ENCODE measurements at regions not wholly inside any gene's neighbourhood (a gene's known extent, or its start where the extent isn't known, plus 50 kb on each side); places are given as distances from the start of the nearest gene placed in this dataset.
"Not testable (repeated sequence)": the region's sequence is repeated elsewhere in the genome, so short reads cannot be mapped to it uniquely, and the experiment has no call there.

- no peak for TF ChIP-seq CTCF (IDR thresholded peaks at IDR 0.05)
- Histone ChIP-seq H3K36me3 (ENCODE audit: insufficient read depth, low read length) (no peaks in the 10 kb centered on the region), H3K4me1 (ENCODE audit: insufficient read depth, low read length) (no peaks in the 10 kb centered on the region), H3K9me3 (ENCODE audit: control insufficient read depth in 1 of 2, insufficient read depth in 1 of 2, low read length in 2 of 2) (no peaks in the 10 kb centered on the region), H3K27ac (ENCODE audit: low read depth in 1 of 2, low read length in 2 of 2) (no peak overlapping the region), H3K27me3 (ENCODE audit: control insufficient read depth in 1 of 2, insufficient read depth in 2 of 2, low read length in 2 of 2) (no peaks in the 10 kb centered on the region), H3K4me3 (ENCODE audit: low read length) (no peak overlapping the region)
- ATAC-seq (ENCODE audit: poor library complexity) = no peak
- no peak overlapping the region for H3K4me3 Mint-ChIP-seq
- intact Hi-C loops (cut with DNase I, micrococcal nuclease) = no loop called here
- no peaks in the 10 kb centered on the region for H3K27me3 Mint-ChIP-seq
- no peaks in the 10 kb centered on the region for H3K4me1 Mint-ChIP-seq (ENCODE audit: low read depth)
- ChIA-PET CTCF (no interaction called here), POLR2A (no interaction called here)
- H3K27ac Mint-ChIP-seq = no peak overlapping the region
- DNase-seq = no peak
- H3K36me3 Mint-ChIP-seq (ENCODE audit: low read depth) = no peaks in the 10 kb centered on the region
- H3K9me3 Mint-ChIP-seq = peaks cover 2% of the 10 kb centered on the region
Measured at GRCh38 chr7:145831616-145832206, 284.9 kb upstream of the CNTNAP2 start.

GRCh38 chr7:145817687-145818086 lies 298.9 kb upstream of the CNTNAP2 start:
- ATAC-seq (ENCODE audit: poor library complexity) (no peak), DNase-seq (no peak)
- H3K9me3 Mint-ChIP-seq = peaks cover 8% of the 10 kb centered on the region
- Histone ChIP-seq H3K36me3 (ENCODE audit: insufficient read depth, low read length) (no peaks in the 10 kb centered on the region), H3K4me1 (ENCODE audit: insufficient read depth, low read length) (no peaks in the 10 kb centered on the region), H3K27ac (ENCODE audit: low read depth in 1 of 2, low read length in 2 of 2) (no peak overlapping the region), H3K9me3 (ENCODE audit: control insufficient read depth in 1 of 2, insufficient read depth in 1 of 2, low read length in 2 of 2) (peaks cover 0 to 12% of the 10 kb centered on the region in 2 experiments), H3K27me3 (ENCODE audit: control insufficient read depth in 1 of 2, insufficient read depth in 2 of 2, low read length in 2 of 2) (no peaks in the 10 kb centered on the region), H3K4me3 (ENCODE audit: low read length) (no peak overlapping the region)
- intact Hi-C loops (cut with DNase I, micrococcal nuclease) = no loop called here
- ChIA-PET CTCF (no interaction called here), POLR2A (no interaction called here)
- no peaks in the 10 kb centered on the region for H3K4me1 Mint-ChIP-seq (ENCODE audit: low read depth)
- H3K36me3 Mint-ChIP-seq (ENCODE audit: low read depth) = no peaks in the 10 kb centered on the region
- H3K27me3 Mint-ChIP-seq = no peaks in the 10 kb centered on the region
- TF ChIP-seq CTCF (IDR thresholded peaks at IDR 0.05) = no peak
- no peak overlapping the region for H3K27ac Mint-ChIP-seq
- no peak overlapping the region for H3K4me3 Mint-ChIP-seq

- intact Hi-C loops (cut with DNase I, micrococcal nuclease) = no loop called here
- H3K36me3 ChIP-seq (ENCODE audit: insufficient read depth, low read length) = no peaks in the 10 kb centered on the region
- H3K27ac ChIP-seq (ENCODE audit: low read depth in 1 of 2, low read length in 2 of 2) = no peak overlapping the region
- Mint-ChIP-seq H3K27me3 (no peaks in the 10 kb centered on the region), H3K9me3 (peaks cover 5% of the 10 kb centered on the region), H3K4me3 (no peak overlapping the region), H3K4me1 (ENCODE audit: low read depth) (no peaks in the 10 kb centered on the region), H3K27ac (no peak overlapping the region), H3K36me3 (ENCODE audit: low read depth) (no peaks in the 10 kb centered on the region)
- ATAC-seq (ENCODE audit: poor library complexity) (no peak), DNase-seq (no peak)
- H3K9me3 ChIP-seq (ENCODE audit: control insufficient read depth in 1 of 2, insufficient read depth in 1 of 2, low read length in 2 of 2) = no peaks in the 10 kb centered on the region
- no peaks in the 10 kb centered on the region for H3K27me3 ChIP-seq (ENCODE audit: control insufficient read depth in 1 of 2, insufficient read depth in 2 of 2, low read length in 2 of 2)
- H3K4me3 ChIP-seq (ENCODE audit: low read length) = no peak overlapping the region
- ChIA-PET CTCF (no interaction called here), POLR2A (no interaction called here)
- no peaks in the 10 kb centered on the region for H3K4me1 ChIP-seq (ENCODE audit: insufficient read depth, low read length)
- TF ChIP-seq CTCF (IDR thresholded peaks at IDR 0.05) = no peak
Measured at GRCh38 chr7:145812218-145812617, 304.4 kb upstream of the CNTNAP2 start.

- H3K4me3 Mint-ChIP-seq; H3K9me3 ChIP-seq (ENCODE audit: control insufficient read depth in 1 of 2, insufficient read depth in 1 of 2, low read length in 2 of 2); H3K4me1 ChIP-seq (ENCODE audit: insufficient read depth, low read length); H3K4me1 Mint-ChIP-seq (ENCODE audit: low read depth); H3K27me3 ChIP-seq (ENCODE audit: control insufficient read depth in 1 of 2, insufficient read depth in 2 of 2, low read length in 2 of 2); H3K27ac Mint-ChIP-seq; CTCF ChIA-PET; POLR2A ChIA-PET; H3K4me3 ChIP-seq (ENCODE audit: low read length); H3K27ac ChIP-seq (ENCODE audit: low read depth in 1 of 2, low read length in 2 of 2); DNase-seq; ATAC-seq (ENCODE audit: poor library complexity); H3K36me3 ChIP-seq (ENCODE audit: insufficient read depth, low read length); H3K27me3 Mint-ChIP-seq; intact Hi-C loops (cut with DNase I, micrococcal nuclease); H3K9me3 Mint-ChIP-seq; H3K36me3 Mint-ChIP-seq (ENCODE audit: low read depth): not testable (repeated sequence)
Measured at GRCh38 chr7:145805496-145805895, 311.1 kb upstream of the CNTNAP2 start.
